Coronary artery (tissue), 2 donors: ENCODE measurements at regions not wholly inside any gene's neighbourhood (a gene's known extent, or its start where the extent isn't known, plus 50 kb on each side); places are given as distances from the start of the nearest gene placed in this dataset.

Source experiments
- DNase-seq: peaks from one replicate; pipeline ENCODE4 v3.0.0-alpha.2; 2017; ENCODE audit warnings: low spot score
- H3K27ac ChIP-seq, 2 donors: fragments of 200-600 bp; sonication (generic); one replicate each; pipeline ENCODE4 v1.5.1; 2016 to 2019
- H3K4me3 ChIP-seq: fragments of 200-600 bp; sonication (generic); 2 replicates; pipeline ENCODE4 v1.5.1; 2016; ENCODE audit warnings: mild to moderate bottlenecking, moderate library complexity
- CTCF ChIP-seq: fragments of 200-600 bp; sonication (generic); IDR thresholded peaks from one replicate; pipeline ENCODE4 v1.5.1; 2019; ENCODE audit warnings: antibody characterized with exemption

DNA sequence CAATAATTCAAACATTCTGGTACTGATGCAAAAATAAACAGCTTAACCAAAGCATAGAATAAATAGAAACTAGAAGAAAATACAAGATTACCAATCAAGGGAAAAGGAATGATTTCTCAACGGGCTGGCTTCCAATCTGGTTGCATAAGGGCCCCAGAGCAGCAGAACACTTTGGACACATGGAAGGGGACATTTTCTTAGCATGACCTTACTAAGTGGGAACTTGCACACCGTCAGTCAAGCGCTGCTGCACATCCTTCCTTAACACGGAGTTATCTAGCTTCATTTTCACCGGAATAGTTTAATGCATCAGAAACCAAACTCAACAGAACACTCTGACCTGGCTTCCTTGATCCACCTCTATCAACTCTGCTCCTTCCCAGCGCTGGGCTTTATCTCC is 388.5 kb downstream of the VPS13C start:
- TF ChIP-seq CTCF, result no peak
- H3K4me3 ChIP-seq, result no peak overlapping the region
- no peak overlapping the region for H3K27ac ChIP-seq
- no peak for DNase-seq

- DNase-seq, result no peak
- H3K4me3 ChIP-seq, result no peak overlapping the region
- no peak for TF ChIP-seq CTCF
- peak overlapping the region in 1 of 2 donors; percentile 6 for H3K27ac ChIP-seq
Observed at GRCh38 chr15:61668444-61668843, 391.8 kb downstream of the VPS13C start.

DNA sequence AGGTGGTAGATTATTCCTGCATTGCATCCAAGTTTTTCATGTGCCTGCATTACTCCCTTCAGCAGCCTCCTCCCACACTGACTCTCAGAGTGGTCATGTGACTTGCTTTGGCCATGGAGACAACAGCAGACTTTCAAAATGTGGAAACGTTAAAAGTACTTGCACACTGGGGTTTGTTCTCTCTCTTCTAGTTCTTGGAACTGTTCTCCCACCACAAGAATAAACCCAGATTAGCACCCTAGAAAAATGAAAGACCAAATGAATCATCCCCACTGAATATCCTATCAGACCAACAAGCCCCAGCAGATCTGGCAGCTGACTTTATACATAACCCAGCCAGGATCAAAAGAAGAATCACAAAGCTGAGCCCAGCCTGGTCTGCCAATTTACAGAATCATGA is 398.5 kb downstream of the VPS13C start:
- Histone ChIP-seq H3K27ac (peak overlapping the region in 1 of 2 donors; percentile 47), H3K4me3 (no peak overlapping the region)
- DNase-seq, result no peak
- TF ChIP-seq CTCF, result no peak

- TF ChIP-seq CTCF, result no peak
- peak overlapping the region in 1 of 2 donors; percentile 62 for H3K27ac ChIP-seq
- DNase-seq, result no peak
- no peak overlapping the region for H3K4me3 ChIP-seq
Observed at GRCh38 chr15:61660579-61660978, 399.7 kb downstream of the VPS13C start.

DNA sequence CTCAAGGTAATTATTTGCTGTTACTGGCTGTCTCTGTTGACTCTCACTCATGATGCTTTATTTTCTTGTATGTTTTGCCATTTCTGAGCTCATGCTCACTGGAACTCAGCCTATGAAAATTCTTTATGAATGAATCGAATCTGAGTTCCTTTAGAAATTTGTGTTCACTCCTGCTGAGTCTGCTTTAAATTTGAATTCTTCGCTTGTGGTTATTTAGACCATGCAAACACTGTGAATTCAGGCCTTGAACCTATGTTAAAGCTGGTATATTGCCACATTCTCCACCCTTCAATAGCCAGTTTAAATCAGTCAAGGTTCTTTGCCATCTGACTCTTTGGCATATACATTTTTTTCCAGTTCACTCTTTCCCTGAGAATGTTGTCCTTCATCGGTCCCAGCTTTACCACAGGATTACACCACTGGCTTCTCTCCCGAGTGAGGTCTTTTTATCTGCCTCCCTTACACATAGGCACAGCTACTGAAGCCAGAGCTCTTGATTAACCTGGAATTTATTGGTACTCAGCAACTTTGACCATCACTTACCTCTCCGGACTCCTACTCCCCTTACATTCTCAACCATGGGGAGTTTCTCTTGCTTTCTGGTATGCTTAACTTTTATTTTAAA is 400.6 kb downstream of the VPS13C start:
- no peak overlapping the region for H3K27ac ChIP-seq
- TF ChIP-seq CTCF, result no peak
- H3K4me3 ChIP-seq, result no peak overlapping the region
- no peak for DNase-seq

- no peak for TF ChIP-seq CTCF
- no peak for DNase-seq
- no peak overlapping the region for H3K27ac ChIP-seq
- no peak overlapping the region for H3K4me3 ChIP-seq
Observed at GRCh38 chr15:61657461-61657860, 402.8 kb downstream of the VPS13C start.

DNA sequence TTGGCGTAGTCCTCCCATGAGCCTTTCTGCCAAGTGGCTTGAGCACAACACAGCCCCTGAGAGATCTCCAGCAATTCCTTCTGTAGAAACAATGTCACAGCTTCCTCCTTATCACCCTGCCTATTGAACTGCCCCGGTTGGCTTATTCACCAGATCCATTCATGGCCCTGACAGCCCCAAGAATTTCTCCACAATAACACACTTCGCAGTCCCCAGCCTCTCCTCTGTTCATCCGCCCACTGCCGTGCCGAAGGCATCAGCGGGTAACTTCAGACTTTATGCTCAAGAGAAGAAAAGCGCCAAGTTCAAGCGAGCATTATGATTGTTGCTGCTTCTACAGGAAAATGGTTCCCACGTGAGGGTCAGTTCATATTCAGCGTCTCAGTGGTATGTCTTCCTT is 403.9 kb downstream of the VPS13C start:
- peak overlapping the region in 1 of 2 donors; percentile 54 for H3K27ac ChIP-seq
- no peak overlapping the region for H3K4me3 ChIP-seq
- no peak for TF ChIP-seq CTCF
- no peak for DNase-seq
